Smooth muscle cell of the brain vasculature (primary cell): ENCODE measurements at regions not wholly inside any gene's neighbourhood (a gene's known extent, or its start where the extent isn't known, plus 50 kb on each side); places are given as distances from the start of the nearest gene placed in this dataset.

Experiments
- DNase-seq: peaks from one replicate; pipeline ENCODE4 v3.0.0-alpha.2; 2012; ENCODE audit warnings: low read depth, low spot score

DNA sequence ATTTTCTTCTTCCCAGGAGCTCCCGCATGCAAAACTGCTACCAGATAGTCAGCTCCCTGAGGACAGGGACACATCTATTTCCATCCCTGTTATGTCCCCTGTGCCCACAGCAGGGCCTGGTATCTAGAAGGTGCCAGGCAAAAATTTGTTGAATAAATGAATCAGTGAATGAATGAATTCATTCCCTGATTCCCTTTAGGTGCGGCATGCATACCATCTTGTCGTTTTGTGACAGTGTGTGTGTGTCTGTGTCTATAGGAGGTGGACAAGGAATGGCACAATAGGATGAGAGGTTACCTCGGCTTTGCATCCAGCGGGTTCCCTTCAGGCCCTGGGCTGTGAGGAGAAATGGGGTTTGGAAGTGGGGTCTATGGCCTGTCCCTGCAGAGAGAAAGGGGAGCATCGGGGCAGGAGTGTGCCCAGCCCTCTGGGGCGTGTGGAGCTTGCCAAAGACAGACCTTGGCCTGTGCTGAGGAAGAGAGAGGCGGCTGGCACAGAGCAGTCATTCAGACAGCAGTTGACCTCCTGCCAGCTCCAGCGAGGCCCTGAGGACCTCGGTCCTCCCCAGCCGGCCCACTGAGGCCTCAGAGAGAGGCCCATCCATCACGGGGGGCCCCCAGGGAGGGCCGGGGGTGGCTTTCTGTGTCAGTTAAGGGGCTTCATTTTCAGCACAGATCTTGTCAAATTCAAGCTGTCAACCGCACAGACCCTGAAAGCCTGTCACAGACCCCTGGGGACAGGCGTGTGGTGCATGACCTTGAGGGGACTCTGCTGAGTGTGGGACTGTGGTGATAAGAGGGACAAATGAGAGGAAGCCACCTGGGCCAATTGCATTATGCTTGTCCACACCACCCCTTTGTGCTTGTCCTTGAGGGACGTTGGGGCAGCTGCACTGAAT, 125.9 kb upstream of the CXCR4 start:
- no peak for DNase-seq

DNA sequence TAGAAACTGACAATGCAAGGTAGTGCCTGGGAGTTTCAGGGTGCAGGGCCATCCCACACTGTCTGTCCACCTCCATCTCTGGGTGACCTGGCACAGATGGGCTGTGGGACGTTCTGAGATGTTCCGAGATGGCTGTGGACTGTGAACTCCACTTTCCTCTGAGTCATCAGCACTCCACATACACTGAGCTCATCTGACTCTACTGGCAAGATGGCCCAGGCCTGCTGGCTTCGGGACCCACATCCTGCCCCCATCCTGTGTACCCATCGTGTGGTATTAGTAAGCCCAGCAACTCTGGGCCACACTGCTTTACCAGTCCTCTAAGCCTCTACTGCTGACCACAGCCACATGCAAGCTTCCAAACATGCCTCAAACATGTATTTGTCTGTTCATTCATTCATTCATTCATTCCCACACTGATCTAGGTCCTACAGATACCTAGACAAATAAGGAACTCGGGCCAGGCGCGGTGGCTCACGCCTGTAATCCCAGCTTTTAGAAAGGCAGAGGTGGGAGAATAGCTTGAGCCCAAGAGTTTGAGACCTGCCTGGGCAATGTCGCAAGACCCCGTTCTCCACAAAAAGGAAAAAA, 124.8 kb upstream of the CXCR4 start:
- DNase-seq: no peak

DNA sequence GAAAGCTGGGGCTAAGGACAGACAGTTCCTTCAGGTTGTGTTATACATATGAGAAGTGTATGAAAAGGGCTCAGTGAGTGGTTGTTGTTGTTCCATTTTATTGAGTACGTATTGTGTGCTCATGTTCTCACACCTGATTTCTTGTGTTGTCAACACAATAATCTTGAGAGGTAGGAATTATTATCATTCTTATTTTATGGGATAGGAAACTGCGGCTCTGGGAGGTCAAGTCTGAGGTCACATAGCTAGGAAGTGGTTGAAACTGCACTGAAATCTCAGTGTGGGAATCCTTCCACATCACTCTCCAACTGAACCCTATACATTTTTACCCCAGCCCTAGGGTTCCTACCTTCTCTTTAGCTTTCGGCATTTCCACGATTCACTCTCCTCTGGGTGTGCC, 124.2 kb upstream of the CXCR4 start:
- DNase-seq: no peak

DNA sequence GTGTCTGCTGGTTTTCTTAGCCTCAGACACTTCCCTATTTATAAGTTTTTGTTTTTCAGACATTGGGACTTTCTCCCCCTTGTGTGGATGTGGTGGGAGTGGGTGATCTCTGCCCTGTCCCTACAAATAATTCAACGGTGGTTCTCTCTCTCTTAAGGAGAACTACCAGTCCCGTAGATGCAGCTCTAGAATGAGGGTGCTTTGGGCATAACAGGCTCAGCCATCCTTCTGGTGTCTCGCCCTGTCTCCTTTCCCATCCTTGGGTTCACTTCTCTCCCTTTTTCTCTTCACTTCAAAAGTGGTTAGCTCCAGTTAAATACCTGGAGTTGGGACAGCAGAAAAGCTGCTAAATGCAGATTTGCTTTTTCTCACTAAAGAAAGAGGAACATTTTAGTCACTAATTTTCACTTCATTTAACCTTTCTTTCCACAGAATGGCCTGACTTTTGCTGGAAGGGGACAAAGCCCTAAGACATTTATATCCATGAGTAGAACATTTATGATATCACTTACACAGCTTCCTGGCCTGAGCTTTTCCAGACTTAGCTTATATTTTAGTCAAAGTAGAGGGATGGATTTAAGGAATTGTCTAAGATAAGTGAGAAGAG, 121.2 kb upstream of the CXCR4 start:
- no peak for DNase-seq

DNA sequence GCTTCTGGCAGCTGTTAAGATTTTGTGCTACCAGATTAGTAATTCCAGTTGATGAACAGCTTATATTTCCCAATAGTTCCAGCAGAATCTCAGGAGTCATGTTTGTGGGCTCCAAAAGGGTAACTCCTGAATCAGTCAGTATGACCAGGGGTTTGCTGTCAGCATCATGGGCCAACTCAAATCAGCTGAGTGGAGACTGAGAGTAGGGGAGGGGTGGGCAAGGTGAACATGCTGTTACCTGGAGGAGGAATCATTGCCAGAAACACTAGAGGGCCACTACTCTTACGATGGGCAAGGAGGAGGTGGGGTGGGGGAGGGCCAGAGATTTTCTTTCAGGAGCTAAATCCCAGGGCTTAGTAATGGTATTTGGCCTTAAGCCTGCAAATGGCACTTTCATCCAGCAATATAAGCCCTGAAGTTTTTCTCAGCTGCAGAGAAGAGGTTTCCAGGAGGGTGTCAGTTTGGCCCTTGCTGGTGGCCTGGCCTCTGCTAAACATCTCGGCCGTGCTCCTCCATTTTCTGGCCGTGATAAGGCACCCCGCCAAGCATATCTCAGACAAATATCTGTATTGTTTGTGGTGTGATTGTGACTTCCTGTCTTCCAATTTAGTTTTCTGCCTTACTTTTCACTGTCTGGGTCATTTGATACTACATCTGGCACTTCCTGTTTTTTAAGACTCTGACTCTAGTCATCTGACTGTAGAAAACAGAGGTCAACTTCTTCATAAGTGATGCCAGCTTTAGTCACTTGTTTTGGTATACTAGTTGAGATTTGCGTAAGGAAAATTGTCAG, 120.5 kb upstream of the CXCR4 start:
- DNase-seq: no peak

DNA sequence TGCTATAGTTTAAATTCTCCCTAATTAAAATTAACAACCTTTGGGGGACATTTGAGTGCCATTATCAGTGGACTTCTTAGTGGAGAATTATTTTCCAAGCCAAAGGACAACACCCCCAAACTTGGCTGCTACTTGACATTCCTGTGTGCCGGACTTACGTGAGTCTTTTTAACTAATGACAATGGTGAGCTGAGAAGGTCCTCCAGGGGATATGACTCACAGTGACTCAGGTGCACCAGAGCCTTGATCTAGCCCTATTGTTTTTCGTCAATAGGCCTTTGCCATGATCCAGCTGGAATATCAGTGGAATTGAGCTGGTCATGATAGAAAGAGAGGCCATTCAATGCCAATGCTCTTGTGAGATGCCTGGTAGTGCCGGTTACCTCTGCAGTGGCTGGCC, 118.1 kb upstream of the CXCR4 start:
- no peak for DNase-seq

DNA sequence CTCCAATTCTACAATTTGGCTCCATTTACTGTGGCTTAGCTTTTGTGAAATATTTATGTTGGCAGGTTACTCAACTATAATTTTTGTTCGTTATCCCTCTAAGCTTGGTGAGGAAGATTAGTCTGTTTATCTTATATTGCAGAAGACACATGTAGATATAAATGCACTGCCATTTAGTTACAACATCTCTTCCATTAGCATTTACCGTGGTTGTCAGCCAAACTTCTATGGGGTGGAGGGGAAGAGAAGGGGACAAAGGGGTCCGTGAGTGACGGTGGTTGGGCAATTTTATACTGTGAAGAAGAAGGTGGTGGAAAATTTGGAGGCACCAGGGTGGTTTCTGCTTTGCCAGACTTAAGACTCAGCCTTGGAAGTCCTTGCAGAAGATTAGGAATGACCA, 117.6 kb upstream of the CXCR4 start:
- no peak for DNase-seq

DNA sequence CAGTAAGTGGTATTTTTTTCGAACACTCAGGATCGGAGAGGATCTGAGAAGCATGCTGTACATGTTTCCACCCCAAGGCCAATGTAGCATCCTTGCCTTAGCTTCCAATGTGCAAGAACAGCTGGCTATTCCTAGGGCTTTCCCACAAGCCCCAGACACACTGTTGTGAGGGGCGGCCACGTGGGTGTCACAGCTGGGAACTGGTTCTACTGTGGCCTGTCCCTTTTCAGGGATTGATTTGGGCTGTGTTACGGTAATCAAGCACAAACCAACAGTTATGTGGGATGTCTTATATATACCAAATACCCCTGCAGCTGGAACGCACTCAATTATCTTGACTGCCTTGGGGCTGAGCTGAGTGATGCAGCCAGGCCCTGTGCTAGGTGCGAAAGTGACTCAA, 116.3 kb upstream of the CXCR4 start:
- DNase-seq: no peak

DNA sequence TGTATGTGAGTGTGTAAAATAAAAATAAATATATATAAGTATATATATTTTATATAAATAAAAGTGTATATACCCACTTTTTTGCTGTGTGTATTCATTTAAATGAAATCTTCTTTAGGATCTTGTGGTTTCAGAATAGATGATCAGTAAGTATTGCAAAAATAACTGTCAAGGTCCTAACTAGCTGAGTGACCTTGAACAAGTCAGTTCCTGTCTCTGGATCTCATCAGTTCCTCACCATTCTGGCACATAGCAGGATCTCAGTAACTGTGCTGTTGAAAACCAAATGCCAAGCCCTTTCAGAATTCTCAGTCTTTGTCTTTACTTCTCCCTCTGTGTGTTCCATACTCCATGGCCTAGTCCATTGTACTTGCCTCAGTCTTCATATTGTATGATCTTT, 115.3 kb upstream of the CXCR4 start:
- no peak for DNase-seq

DNA sequence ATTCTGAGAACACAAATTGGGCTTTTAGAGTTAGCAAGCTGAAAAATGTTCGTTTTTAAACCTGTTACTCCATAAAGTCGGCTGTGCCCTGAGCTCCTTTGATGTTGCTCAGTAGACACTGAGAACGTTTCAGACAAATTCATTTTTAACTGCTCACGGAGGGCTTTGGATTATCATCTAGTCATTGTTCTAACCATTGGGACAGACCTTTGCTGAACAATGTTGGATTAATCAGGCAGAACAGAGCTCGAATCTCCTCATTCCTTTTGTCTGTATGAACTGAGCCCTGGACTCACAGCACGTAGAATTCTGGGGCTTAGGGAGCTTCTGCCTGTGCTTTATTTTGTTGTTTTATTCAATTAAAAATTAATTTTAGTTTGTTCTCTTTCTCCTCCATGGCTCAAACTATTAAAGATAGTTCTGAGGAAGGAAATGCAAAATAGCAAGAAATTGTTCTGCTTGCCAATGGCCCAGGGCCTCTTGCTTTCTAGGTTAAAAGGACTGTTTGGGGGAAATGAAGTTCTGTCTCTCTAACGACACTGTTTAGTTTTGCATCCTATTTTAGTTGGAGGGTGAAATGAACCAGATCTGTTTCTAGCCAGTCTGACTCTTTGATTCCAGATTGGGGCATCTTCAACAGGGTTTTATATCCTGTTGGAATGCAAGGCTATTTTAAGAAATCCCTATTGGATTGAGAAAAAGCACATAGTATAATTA, 114.7 kb upstream of the CXCR4 start:
- no peak for DNase-seq

DNA sequence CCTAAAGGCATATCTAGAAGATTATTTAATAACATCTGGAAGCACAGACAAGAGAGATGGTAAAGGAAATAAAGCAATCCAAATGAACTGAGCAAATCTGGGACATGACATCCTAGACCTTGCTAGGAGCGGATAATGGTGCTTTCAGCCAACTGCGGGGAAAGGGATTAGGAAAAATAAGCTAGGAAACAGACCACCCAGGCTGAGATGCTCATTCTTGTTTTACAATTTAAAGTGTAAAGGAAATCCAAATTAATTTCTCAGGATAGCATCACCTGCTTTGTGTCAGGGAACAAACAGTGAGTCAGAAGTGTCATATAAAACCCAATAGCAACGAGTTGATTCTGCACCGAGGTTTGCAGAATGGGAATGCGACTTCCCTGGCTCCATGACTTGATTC, 112.5 kb upstream of the CXCR4 start:
- DNase-seq: no peak

DNA sequence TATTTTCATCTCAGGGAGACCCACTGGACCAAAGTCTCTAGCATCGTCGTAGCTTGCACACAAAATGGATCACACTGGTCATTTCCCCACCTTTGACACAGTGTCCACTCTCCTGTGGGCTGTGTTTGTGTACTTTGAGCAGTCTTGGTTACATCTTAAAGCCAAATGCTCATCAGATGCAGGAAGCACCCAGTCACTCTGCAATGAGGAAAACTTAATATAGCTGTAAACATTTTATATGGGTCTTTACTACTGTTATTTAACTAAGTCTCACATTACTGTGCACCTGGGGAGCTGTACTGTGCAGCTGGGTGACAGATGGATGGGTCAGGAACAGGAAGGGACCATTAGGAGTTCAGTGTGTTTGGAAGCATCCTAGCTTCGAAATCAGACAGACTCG, 109.0 kb upstream of the CXCR4 start:
- DNase-seq: no peak

DNA sequence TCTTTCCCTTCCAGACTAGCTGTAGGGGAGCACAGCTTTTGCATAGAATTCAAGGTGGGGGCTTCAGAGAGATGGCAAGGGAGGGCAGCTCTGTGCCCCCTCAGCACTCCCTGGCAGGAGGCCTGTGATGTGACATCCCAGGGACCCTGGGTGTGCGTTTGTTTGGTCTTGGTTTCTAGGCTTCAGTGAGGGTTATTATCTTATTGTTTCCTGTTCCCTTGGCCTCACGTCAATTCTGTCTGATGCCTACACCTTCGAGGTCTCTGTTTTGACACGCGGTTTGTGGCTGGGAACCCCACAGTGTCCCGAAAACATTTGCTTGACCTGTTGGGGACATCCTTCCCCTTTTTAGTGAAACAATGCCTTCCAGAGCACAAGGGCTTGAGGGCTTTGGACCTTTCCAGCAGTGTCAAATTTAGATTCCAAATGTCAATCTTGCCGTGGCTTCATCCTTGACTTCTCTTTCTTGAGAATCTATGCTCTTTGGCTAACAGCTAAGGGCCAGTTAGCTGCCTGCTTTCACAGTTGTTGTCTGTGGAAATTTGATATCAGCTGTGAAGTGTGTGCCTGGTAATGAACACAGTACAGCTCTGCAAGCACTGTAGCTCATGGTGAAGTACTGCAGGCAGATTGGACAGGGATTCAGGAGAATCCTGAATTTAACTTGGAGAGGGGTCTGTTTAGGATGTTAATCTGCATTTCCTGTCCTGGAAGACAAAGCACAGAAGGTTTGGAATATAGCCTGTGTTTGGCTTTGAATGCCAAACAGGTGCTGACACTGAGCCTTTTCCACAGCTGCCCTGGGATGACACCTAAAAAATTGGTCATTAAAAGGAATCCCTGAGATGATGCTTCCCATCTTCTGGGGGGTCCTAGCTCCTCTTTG, 108.2 kb upstream of the CXCR4 start:
- DNase-seq: no peak

DNA sequence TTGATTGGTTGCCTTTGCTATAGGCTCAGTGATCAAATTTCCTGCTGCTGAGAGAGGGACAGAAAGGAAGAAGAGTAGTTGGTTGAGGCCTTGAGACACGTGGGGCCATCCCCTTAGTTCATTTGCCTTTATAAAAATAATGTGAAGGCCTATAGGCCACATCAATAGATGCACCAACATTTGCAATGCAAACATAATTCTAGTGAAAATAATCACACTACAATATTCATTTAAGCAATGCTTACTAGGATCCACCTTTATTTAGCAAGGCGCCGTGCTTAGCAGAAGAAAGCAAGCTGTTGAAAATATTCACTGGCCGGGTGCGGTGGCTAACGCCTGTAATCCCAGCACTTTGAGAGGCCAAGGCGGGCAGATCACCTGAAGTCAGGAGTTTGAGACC, 105.3 kb upstream of the CXCR4 start:
- no peak for DNase-seq

DNA sequence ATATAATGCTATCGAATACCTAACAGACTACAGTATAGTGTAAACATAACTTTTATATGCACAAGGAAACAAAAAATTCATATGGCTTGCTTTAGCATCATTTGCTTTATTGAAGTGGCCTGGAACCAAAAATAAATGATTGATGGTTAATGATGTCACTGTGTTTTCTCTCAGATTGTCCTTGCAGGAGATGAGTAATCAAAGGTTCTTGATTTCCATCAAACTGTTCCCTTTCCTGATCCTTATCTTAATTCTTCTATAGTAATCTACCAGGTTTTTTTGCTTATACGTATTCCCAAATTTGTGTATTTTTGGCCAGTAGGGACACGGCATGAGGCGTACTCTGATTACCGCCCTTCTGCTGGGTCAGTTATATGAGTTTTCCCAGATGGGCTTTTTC, 104.9 kb upstream of the CXCR4 start:
- DNase-seq: no peak

DNA sequence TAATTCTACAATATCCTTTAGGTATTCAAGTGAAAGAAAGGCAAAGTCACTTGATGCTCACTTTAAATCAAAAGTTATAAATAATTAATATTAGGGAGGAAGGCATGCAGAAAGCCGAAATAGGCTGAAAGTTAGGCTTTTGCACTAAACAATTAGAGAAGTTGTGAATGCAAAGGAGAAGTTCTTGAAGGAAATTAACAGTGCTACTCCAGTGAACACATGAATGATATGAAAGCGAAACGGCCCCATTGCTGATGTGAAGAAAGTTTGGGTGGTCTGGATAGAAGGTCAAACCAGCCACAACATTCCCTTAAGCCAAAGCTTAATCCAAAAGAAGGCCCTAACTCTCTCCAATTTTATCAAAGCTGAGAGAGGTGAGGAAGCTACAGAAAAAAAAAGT, 103.1 kb upstream of the CXCR4 start:
- DNase-seq: no peak

DNA sequence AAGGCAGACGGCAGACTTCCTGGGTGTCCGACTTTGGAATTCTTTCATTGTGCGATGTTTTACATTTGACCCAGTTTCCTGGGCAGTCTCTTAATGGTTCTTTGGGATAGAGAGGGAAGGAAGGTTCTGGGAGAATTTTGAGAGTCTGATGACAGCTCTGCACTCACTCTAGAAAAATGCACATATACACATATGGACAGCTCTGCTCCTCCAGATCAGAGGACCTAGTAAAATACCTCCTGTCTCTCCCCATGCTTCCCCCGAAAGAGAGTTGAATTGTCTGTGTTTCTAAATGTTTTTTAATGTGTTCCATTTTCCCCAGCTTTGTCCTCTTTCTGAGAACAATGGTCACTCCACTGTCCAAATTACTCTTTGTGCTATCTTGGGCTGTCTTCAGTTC, 102.0 kb upstream of the CXCR4 start:
- DNase-seq: no peak

DNA sequence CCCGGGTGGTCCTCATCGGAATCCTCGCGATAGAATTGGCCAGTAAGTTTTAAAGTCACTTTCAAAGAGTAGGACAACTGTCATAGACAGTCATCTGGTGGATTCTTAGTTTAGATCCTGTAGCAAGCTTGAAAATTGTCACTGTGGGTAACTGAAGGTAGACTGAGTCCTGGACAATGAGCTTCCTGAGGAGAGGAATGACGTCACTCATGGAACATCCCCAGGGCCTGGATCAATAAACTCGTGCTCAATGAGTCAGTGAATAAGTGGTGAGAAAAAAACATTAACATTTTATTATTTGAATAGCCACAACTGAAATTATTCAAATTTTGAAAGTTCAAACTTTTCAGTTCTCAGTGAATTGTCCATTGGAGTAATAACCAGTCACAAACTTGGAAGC, 101.4 kb upstream of the CXCR4 start:
- DNase-seq: no peak

DNA sequence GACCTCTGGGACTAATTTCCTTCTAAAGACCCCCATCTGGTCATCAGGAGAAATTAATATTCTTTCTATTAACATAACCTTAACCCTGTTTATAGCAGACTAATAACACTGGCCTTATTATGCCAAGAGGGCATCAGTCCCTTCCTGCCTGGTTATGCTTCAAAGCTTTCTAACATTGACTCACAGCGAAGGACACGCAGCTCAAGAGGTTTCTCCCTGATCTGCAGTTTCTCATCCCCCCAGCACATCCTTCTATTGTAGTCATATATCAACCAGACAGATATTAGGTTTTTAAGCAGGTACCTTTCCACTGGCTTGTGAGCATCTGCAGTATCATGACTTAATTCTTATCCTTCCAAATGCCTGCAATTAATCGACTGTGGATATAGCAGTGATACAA, 100.0 kb upstream of the CXCR4 start:
- no peak for DNase-seq

DNA sequence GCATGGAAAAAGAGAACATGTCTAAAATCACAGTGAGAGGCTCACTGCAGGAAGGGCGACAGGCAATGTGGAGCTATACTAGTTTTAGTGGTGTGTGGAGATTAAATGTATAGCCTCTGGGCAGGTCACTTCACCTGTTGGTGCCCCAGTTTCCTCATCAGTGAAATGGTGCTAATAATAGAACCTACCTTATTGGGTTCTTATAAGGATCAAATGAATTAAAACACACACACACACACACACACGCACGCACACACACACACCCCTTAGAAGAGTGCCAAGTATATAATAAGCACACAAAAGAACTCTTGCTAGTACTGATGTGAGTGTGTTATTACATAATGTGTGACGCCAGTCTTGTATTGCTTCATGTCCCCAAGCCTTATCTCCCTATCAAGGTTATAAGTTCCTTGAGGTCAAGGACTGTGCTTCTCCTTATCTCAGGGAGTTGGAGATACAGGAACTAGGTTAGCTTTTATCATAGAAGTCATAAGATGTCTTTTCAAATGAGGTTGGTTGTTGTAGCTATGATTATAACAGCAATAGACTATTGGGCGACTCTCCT, 98.0 kb upstream of the CXCR4 start:
- no peak for DNase-seq
